HG03442 (cell line): ENCODE measurements at regions not wholly inside any gene's neighbourhood (a gene's known extent, or its start where the extent isn't known, plus 50 kb on each side); places are given as distances from the start of the nearest gene placed in this dataset.
"Not testable (repeated sequence)": the region's sequence is repeated elsewhere in the genome, so short reads cannot be mapped to it uniquely, and the experiment has no call there.

ENCODE experiments used
- ATAC-seq: cut with Tn5 transposase; IDR thresholded peaks from one replicate; pipeline ENCODE4 v1.9.1; 2021; ENCODE audit warnings: mild to moderate bottlenecking, moderate library complexity; ENCODE audit not compliant: unreplicated experiment

DNA sequence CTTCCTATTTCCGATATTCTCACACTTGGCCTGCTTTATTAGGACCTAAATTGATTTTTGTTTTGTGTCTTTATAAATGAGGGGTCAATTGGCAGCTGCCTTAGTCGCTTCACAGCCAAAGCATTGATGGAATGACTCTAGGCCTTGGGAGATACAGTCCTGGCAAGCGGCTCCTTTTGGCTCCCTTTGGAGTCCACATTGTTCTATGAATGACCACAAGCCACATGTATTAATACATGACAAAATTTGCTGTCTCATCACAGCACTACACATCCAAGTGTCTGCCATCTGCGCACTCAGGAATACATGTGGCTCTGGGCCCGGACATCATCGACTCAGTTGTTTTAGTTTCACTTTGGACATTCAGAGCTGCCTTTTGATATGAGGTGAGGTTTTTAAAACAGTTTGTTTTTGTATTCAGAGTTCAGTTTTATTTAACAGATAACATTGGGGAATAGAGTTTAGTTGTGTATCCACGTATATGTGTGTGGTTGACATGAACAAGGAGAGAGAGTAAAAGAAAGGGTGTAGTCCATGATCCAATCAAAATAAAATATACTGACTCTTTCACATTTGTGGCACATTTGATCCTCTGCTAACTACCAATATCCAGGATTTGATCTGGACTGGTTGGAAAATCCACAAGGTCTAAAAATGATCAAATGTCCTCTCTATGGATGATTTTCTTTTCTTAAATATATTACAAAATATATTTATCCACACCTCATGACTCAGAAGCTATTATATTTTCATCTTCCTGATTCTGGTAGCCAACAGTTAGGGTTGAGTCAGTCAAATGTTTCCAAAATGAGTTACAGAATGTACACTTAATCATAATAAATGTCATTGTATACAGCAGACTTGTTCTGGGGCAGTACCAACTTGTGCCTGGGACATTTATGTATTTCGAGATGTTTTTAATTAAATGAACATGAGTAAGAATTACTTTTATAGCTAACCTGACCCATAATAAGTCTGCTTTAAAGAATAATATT is 114.0 kb upstream of the MTAP start:
- ATAC-seq, result no peak

DNA sequence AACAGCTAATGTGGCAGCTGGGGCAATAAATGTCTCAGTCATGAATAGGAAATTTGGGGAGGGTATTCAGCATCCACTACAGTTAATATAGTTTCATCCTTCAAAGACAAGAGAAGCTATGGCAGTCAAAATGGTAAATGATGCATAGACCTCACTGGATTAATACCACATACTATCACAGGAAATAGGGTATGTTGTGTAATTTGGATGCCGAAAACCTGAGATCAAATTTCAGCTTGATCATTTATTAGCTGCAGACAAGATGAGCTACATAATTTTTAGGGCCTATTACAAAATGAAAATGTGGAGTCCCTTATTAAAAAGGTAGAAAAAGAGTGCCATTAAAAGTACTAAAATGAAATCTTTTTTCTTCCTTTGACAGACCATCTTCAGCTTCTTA is 112.6 kb upstream of the MTAP start:
- no peak for ATAC-seq

DNA sequence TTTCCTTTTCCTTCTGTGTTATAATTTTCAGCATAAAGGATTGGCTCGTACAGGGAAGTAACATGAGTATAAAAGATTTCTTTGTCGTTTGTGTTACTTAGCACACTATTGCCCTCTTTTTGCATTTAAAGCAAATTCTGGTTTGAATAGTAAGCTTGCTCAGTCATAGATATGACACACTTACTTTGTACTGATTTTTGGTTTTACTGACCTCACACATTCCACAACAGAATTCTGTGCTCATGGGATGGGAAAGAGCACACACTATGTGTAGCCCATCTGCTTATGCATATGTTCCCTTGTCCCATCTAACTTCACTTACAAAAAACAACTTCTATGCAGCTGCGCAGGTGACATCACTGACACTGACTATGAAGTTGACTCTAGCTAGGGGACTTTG is 111.9 kb upstream of the MTAP start:
- no peak for ATAC-seq

DNA sequence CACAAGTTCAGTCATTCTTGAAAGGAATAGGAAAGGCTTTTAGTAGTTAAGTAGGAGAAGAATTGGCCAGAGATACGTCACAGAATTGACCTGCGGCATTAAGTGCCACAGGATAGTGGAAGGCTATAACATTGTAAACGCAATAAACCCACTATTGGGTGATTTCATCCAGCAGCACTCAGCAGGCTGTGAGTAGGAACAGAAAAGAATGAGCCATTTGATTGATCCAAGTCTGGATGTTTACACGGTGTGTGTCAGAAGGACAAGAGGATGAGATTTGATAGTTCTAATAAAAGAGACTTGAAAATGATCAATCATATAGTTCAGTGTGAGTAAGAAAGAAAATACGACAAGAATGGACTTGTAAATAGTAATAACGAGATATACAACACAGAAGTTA is 110.0 kb upstream of the MTAP start:
- no peak for ATAC-seq

DNA sequence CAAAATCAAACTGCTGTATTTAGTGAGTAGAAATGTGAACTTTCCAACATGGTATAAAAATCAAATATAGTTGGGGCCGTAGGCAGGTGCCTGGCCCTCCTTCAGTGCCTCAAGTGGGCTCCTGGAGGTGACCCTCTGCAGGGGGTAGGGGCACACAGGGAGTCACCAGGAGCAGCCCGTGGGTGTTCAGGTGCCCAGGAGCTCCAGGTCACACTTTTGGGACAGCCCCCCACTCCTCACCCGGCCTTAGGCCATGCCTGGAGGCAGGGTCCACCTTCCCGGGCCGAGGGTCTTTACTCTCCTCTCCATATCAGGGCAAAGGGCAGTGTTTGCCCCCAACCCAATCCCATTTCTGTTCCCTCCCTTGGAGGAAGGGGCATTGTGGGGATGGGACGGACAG is 108.0 kb upstream of the MTAP start:
- no peak for ATAC-seq

DNA sequence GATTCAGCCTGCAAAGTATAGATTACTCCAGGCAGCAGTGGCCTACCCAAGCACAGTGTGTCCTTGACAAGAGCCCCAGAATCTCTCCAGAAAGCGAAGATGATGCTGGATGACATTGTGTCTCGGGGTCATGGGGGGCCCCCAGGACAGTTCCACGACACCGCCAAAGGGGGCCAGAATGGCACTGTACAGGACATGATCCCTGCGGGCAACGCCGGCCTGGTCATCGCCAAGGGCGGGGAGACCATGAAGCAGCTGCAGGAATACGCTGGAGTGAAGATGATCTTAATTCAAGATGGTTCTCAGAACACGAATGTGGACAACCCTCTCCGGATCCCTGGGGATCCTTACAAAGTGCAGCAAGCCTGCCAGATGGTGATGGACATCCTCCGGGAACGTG is 107.0 kb upstream of the MTAP start:
- no peak for ATAC-seq

DNA sequence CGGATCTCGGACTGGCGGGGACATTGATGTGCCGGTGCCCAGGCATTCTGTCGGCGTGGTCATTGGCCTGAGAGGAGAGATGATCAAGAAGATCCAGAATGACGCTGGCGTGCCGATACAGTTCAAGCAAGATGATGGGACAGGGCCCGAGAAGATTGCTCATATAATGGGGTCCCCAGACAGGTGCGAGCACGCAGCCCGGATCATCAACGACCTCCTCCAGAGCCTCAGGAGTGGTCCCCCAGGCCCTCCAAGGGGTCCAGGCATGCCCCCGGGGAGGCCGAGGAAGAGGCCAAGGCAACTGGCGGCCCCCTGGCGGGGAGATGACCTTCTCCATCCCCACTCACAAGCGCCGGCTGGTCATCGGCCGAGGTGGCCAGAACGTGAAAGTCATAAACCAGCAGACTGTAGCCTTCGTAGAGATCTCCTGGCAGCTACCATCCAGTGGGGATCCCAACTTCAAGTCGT is 106.5 kb upstream of the MTAP start:
- no peak for ATAC-seq

DNA sequence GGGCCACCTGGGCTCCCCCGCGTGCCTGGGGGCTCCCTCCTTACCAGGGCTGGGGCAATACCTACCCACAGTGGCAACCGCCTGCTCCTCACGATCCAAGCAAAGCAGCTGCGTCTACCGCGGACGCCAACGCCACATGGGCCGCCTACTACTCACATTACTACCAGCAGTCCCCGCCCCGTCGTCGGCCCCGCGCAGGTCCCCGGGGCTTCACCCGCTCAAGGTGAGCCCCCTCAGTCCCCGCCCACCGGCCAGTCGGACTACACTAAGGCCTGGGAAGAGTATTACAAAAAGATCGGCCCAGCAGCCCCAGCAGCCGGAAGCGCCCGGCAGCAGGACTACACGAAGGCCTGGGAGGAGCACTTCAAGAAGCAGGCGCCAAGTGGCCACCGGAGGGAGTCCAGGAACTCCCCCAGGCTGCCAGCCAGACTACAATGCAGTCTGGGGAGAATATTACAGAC is 106.0 kb upstream of the MTAP start:
- no peak for ATAC-seq

DNA sequence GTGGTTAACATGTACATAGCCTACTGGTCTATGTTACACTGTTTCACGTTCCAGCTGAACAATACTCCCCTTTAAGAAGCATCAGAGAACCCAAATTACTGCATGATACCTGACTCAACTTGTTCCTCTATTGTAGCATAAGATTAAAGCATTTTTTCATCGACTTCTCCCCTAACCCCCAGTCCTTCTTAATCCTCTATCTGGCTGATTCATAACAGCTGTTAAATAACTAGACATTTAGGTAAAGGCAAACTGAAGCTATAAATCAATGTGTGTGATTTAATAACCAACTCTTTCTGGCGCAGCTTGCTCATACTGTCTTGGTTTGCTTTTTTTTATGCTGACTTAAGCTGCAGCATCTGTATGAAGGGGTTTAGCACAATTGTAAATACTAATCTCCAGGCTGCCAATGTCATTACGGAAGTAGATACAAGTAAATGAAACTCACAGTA is 94.2 kb upstream of the MTAP start:
- ATAC-seq, result no peak

DNA sequence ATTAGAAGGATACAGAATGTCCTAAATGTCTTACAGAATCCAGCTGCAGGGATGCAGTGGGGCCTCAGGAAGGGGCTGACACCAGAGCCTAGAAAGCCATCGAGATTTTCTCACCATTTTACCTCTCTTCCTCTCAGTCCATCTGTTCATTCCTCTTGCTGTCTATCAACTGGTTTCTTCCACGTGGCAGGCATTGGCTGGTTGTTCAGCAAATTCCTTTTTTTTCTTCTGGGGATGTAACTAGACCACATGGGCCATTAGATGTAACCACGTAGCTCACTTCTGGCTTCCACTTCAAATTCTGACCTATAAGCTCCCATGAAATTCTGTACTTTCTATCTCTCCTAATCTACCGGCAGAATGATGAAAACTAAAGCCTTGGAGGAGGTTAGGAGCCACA is 93.6 kb upstream of the MTAP start:
- no peak for ATAC-seq

DNA sequence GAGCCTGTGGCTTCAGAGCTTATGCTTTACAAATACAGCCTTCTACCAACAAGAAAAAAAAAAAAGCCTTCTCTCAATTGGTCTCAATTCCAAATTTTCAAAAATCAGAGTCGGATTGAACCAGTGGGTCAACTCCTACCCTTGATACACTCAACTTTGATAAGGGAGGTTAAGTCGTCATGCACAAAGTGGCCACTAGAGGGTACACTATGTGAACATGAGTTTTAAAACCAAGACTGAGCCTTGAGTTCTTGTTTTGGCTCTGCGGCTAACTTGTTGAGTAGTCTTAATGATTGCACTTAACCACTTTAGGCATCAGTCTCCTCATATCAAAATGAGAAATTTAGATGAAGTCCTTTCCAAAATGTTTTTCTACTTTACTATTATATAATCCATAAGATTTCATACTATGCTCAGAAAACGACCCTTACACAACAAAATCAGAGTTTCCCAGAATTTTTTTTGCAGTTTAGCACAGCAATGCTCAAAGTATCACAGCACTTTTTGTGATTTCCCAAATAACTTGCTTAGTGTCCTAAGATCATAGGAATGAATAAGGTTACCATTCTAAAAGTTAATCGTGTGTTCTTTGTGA is 92.9 kb upstream of the MTAP start:
- ATAC-seq, result peak; percentile 77

DNA sequence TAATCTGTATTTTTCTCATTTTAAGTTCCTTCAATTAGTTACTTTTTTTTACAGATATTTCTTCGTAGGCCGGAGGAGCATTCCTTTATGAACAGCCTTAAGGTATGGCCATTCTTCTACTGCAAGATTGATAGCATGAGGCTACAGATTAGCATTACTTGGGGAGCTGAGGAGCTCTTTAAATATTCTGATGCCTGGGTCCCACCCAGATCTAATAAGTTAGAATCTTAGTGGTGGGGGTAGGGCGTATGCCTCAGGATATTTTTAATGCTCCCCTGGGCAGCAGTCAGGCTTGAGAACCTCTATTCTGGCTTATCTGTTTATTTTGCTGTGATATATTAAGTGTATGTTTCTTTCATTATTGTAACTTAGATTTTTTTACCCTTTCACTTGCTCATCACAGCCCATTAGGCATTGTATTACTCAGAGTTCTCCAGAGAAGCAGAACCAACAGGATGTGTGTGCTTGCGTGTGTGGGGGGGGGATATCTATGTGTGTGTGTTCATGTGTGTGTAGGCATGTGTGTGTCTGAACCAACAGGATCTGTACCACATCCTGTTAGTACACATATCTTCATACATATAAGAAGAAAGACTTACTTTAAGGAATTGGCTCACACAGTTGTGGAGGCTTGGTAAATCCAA is 91.8 kb upstream of the MTAP start:
- ATAC-seq, result no peak

DNA sequence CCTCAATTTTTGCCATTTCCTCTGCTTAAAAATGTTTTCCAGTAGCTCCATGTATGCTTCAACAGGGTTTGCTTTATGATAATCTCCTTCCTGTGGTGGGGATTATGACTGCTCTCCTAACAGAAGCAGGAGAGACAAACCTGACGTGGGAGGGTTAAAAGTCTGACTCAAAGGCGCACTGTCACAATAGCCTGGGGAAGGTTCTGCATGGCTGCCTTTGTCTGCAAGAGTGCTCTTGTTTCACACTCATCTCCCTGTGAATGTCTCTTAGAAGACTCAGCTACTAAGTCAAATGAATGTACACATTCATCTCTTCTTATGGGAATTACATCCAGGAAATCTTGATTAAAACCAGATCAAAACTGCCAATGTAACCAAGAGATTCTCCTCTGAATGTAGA is 90.9 kb upstream of the MTAP start:
- peak; percentile 56 for ATAC-seq

DNA sequence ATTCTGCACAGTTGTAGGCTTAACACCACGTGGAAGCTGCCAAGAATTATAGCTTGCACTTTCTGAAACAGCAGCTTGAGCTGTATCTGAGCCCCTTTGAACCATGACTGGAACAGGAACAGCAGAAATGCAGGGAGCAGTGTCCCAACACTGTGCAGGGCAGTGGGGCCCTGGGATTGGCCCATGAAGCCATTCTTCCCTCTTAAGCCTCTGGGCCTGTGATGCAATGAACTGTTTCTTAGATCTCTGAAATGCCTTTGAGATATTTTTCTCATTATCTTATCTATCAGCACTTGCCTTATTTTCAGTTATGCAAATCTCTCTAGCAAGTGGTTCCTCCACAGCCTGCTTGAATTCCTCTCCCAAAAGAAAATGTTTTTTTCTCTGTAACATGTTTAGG is 87.0 kb upstream of the MTAP start:
- no peak for ATAC-seq

DNA sequence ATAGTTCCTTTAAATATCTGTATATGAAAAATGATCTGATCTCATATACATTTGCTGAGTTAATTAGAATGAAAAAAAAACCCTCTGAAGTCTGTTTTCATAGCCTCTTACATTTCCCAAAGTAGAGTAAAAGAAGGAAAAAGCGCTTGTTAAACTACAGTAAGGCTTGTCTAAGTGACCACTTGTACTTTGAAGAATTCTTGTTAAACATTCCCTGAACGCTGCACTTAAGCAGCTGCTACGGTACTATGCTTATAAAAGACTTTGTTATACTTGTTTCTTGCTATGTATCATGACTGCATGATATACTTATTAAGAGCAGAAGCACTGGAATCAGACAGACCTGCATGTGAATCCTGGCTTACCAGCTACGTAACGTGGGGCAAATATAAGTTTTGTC is 81.7 kb upstream of the MTAP start:
- ATAC-seq, result no peak

DNA sequence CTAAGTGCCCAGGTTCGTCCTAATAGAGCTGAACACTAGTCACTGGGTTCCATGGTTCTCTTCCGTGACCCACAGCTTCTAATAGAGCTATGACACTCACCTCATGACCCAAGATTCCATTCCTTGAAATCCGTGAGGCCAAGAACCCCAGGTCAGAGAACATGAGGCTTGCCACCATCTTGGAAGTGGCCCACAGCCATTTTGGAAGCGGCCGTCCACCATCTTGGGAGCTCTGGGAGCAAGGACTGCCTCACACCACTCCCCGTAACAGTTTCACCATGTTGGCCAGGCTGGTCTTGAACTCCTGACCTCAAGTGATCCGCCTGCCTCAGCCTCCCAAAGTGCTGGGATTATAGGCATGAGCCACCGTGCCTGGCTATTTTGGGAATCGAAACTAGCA is 75.0 kb upstream of the MTAP start:
- not testable (repeated sequence) for ATAC-seq

DNA sequence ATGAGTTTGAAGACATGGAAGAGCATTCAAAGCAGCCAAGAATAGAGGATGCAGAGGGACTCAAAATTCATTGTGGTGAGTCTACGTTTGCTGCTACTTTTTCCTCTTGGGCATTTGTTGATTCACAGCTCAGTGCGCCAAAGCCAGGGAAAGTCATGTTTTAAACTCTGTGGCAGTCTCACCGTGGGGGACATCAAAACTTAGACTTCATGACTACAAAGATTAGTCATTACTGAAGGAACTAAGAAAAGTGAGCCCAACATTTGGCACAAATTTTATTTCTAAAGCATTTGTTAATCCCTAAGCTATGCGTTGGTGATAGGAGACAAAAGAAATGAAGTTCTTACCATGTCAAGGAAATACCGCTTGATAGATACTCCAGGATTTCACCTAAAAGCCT is 73.7 kb upstream of the MTAP start:
- ATAC-seq, result no peak

DNA sequence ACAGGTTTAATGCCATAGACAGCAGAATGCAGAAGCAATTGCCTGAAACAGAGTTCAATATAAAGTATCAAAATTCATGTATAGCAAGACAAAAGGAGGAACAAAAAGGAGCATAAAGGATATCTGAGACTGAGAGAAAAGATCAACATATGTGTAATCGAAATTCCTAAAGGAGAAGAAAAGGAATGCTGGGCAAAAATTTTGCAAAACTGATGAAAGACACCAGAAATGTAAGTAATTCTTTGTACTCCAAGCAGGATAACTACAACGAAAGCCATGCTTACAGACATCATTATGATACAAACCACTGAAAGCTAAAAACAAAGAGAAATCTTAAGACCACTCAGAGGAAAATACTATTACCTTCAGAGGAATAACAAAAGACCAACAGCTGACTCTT is 72.8 kb upstream of the MTAP start:
- ATAC-seq, result no peak

DNA sequence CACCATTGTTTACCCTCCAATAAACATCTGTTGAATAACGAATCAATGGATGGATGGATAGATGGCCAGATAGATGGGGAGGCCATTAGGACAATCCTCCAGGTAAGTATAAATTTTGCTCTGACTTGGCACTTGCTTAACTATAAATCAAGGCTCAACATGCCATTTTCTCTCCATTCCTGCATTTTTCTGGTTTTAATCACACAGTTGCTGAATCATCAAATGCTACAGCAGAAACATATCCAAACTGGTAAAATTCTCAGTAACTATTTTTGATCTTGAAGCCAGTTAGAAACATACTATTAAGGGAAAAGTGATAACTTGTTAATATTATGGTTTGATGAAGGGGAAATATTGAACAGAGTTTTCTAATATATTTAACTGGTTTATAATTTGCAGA is 71.5 kb upstream of the MTAP start:
- no peak for ATAC-seq

DNA sequence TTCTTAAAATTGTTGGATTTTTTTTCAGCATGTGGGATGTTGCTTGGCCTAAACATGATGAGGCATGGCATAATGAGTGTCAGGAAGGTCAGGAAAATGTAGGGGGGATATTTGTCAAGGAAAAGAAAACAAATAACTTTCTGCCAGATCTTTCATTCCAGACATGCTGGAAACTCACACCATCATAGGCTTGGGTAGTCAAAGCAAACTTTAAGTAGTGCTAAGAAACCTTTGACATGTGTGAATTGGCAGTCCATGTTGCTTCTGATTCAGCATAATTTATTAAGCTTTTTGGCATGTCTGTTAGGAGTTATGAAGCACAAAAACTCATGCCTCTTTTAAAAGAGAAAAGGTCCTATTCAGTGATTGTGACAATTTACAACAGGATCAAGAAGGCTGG is 61.3 kb upstream of the MTAP start:
- no peak for ATAC-seq

DNA sequence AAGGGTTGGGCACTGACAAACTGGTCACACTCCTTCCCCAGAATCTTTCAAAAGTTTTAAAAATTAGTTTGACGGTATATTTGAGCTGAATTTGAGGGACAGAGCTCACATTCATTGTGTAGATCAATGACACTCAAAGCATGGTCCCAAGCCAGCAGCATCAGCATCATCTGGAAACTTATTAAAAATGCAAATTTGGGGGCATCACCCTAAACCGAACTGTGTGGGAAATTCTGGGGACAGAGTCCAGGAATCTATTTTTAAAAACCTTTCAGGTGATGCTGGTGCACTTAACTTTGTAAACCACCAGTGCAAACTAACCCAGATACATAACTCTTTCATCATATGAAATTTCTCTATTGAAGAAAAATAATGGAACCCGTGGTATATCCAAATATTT is 58.1 kb upstream of the MTAP start:
- no peak for ATAC-seq

DNA sequence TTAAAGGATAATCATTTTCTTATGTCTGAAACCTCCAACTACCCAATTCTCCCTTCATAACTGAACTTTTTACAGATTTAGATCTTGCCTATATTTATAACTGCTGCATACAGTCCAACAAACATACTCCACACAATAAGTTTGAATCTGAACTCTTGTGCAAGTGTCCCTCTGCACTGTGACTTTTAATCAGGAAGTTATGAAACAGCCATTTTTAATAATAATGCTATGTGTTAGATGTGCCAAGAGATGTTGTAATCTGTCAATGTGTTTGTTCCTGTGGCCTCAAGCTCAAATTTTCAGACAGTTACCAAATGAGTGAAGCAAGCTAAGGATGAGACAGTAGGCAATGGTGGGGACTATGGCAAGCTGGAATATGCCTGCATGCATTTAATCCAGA is 57.6 kb upstream of the MTAP start:
- no peak for ATAC-seq
